T47D (cell line): ENCODE measurements at regions not wholly inside any gene's neighbourhood (a gene's known extent, or its start where the extent isn't known, plus 50 kb on each side); places are given as distances from the start of the nearest gene placed in this dataset.

Source experiments
- DNase-seq, 2 experiments: peaks; one replicate each; pipeline versions ENCODE4 v3.0.0 to v3.0.0-alpha.2; 2011 to 2012; ENCODE audit warnings: low read depth in 1 of 2, low spot score in 1 of 2
- JUND ChIP-seq: IDR thresholded peaks from 2 replicates; pipeline ENCODE4 v1.6.1; 2012; ENCODE audit warnings: low read depth
- in situ Hi-C: cut with HindIII; loops from 2 replicates; pipeline ENCODE4 v1.10.0; 2016; ENCODE audit warnings: low sequenced_read_pairs, low pct_unique_long_range_greater_than_20kb

- no peak for TF ChIP-seq JUND
- in situ Hi-C loops: no loop called here
- no peak for DNase-seq
Observed at GRCh38 chr4:107317611-107318010, 281.5 kb upstream of the DKK2 start.

GRCh38 chr4:107315584-107315983 lies 279.5 kb upstream of the DKK2 start:
- in situ Hi-C loops: no loop called here
- DNase-seq: no peak
- no peak for TF ChIP-seq JUND

- in situ Hi-C loops: no loop called here
- no peak for DNase-seq
Observed at GRCh38 chr4:107314156-107314555, 278.0 kb upstream of the DKK2 start.

GRCh38 chr4:107312366-107312765 lies 276.3 kb upstream of the DKK2 start:
- in situ Hi-C loops: no loop called here
- TF ChIP-seq JUND: no peak
- DNase-seq: no peak

More at GRCh38 chr4:107314156-107314555, 278.0 kb upstream of the DKK2 start:
- TF ChIP-seq JUND: no peak

GRCh38 chr4:107304699-107305286 lies 268.7 kb upstream of the DKK2 start:
- in situ Hi-C loops: no loop called here
- no peak for DNase-seq
- no peak for TF ChIP-seq JUND

GRCh38 chr4:107299646-107300045 lies 263.5 kb upstream of the DKK2 start:
- TF ChIP-seq JUND: no peak
- DNase-seq: no peak
- in situ Hi-C loops: no loop called here

GRCh38 chr4:107292979-107293378 lies 256.9 kb upstream of the DKK2 start:
- TF ChIP-seq JUND: no peak
- in situ Hi-C loops: no loop called here
- no peak for DNase-seq

GRCh38 chr4:107283587-107284559 lies 247.8 kb upstream of the DKK2 start:
- no peak for TF ChIP-seq JUND
- in situ Hi-C loops: no loop called here
- DNase-seq: no peak

- TF ChIP-seq JUND: no peak
- peak in 1 of 2 experiments; percentile 45 for DNase-seq
- in situ Hi-C loops: no loop called here
Observed at GRCh38 chr4:107279733-107280132, 243.6 kb upstream of the DKK2 start.

GRCh38 chr4:107278791-107279483 lies 242.8 kb upstream of the DKK2 start:
- no peak for DNase-seq
- in situ Hi-C loops: no loop called here
- TF ChIP-seq JUND: no peak

- TF ChIP-seq JUND: no peak
- DNase-seq: no peak
- in situ Hi-C loops: no loop called here
Observed at GRCh38 chr4:107276052-107276451, 239.9 kb upstream of the DKK2 start.

- in situ Hi-C loops: no loop called here
- no peak for DNase-seq
- TF ChIP-seq JUND: no peak
Observed at GRCh38 chr4:107275225-107275624, 239.1 kb upstream of the DKK2 start.

GRCh38 chr4:107270614-107271013 lies 234.5 kb upstream of the DKK2 start:
- no peak for TF ChIP-seq JUND
- in situ Hi-C loops: no loop called here
- DNase-seq: no peak
